ENCODE measurements at regions not wholly inside any gene's neighbourhood (a gene's known extent, or its start where the extent isn't known, plus 50 kb on each side); places are given as distances from the start of the nearest gene placed in this dataset.

DNA sequence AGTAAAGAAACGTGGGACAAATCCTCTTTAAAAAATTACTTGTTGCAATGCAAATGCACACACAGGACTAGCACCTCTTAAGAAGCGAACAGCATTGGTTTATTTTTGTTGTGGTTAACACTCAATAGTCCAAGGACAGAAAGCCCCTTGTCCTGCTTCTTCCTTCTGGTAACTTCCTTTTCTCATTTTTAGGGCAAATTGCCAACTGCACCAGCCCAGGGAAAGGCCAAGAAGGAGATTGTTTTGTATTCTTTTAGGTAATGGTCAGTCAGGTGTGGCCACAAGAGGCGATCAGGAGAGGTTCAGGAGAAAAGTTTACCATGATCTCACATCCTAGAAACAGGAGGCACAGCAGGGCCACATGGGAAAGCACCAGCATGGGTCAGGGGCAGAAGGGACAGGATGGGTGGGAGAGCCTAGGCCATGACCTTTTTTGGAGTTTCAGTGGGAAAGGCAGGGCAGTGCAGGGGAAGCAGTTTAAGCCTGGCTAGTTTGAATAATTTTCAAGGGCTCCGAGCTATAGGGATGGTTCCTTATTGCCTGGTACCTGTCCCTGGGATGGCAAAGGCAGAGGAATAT lies 73.0 kb downstream of the CHRNA1 start:
- H3K4me1 ChIP-seq: no peaks in the 10 kb centered on the region
- intact Hi-C loops (cut with DNase I): loop anchor here (10.0 kb wide), 1 partner anchor 226 kb away; no protein-coding TSS in a partner anchor

GRCh38 chr2:174690026-174690425 lies 74.2 kb downstream of the CHRNA1 start:
- Histone ChIP-seq H3K36me3 (no peaks in the 10 kb centered on the region), H3K4me1 (no peaks in the 10 kb centered on the region), H3K4me3 (no peak overlapping the region), H3K27me3 (peaks cover 0 to 12% (median 0%) of the 10 kb centered on the region in 4 donors), H3K9me3 (no peaks in the 10 kb centered on the region), H3K27ac (no peak overlapping the region)
- no peak for DNase-seq
- TF ChIP-seq, protein P1, sequence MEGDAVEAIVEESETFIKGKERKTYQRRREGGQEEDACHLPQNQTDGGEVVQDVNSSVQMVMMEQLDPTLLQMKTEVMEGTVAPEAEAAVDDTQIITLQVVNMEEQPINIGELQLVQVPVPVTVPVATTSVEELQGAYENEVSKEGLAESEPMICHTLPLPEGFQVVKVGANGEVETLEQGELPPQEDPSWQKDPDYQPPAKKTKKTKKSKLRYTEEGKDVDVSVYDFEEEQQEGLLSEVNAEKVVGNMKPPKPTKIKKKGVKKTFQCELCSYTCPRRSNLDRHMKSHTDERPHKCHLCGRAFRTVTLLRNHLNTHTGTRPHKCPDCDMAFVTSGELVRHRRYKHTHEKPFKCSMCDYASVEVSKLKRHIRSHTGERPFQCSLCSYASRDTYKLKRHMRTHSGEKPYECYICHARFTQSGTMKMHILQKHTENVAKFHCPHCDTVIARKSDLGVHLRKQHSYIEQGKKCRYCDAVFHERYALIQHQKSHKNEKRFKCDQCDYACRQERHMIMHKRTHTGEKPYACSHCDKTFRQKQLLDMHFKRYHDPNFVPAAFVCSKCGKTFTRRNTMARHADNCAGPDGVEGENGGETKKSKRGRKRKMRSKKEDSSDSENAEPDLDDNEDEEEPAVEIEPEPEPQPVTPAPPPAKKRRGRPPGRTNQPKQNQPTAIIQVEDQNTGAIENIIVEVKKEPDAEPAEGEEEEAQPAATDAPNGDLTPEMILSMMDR (IDR thresholded peaks at IDR 0.05): no peak
- TF ChIP-seq POLR2A (IDR thresholded peaks at IDR 0.05): no peak
- intact Hi-C loops (cut with DNase I): loop anchor here (10.0 kb wide), 1 partner anchor 225 kb away; no protein-coding TSS in a partner anchor
- WGBS, 2 donors: 90 to 92% methylated on average over 2 to 3 of the region's 3 CpGs

More for the DNA sequence above, 73.0 kb downstream of the CHRNA1 start:
- WGBS, 2 donors: 61 to 79% methylated on average over 3 to 4 of the region's 4 CpGs
- H3K36me3 ChIP-seq: no peaks in the 10 kb centered on the region
- H3K27me3 ChIP-seq: peaks cover 0 to 12% (median 0%) of the 10 kb centered on the region in 4 donors
- no peak for DNase-seq
- H3K4me3 ChIP-seq: no peak overlapping the region
- no peaks in the 10 kb centered on the region for H3K9me3 ChIP-seq
- no peak overlapping the region for H3K27ac ChIP-seq
- TF ChIP-seq, protein P1 (IDR thresholded peaks at IDR 0.05): no peak
- no peak for TF ChIP-seq POLR2A (IDR thresholded peaks at IDR 0.05)

DNA sequence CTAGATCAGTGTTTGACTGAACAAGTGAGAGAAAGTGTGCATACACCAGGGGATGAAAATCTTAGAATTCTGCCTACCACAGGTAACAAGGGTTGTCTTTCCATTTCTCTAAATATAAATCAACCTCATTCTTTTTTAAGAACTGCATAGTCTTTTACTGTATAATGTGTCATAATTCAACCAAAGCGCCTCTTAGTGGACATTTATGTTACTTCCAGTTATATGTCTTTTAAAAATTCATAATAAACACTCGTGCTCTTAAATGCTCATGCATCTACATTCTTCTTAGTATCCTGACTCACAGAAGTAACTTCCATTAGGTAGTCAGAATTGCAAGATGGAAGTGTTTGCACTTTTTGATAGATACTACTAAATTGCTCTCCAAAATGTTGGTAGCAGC lies 76.2 kb downstream of the CHRNA1 start:
- H3K9me3 ChIP-seq: no peaks in the 10 kb centered on the region
- no peak overlapping the region for H3K27ac ChIP-seq
- intact Hi-C loops (cut with DNase I): loop anchor here (10.0 kb wide), 1 partner anchor 83 kb away; no protein-coding TSS in a partner anchor
- H3K4me1 ChIP-seq: peaks cover 0 to 6% (median 5%) of the 10 kb centered on the region in 3 donors
- no peaks in the 10 kb centered on the region for H3K36me3 ChIP-seq
- no peak overlapping the region for H3K4me3 ChIP-seq
- 23 to 34% methylated on average over 2 of the region's 2 CpGs for WGBS, 2 donors
- DNase-seq: no peak
- peaks cover 0 to 8% (median 0%) of the 10 kb centered on the region in 4 donors for H3K27me3 ChIP-seq
- TF ChIP-seq, protein P1 (IDR thresholded peaks at IDR 0.05): peak in 5 of 6 experiments; percentile 27 to 50 (median 39)
- no peak for TF ChIP-seq POLR2A (IDR thresholded peaks at IDR 0.05)

DNA sequence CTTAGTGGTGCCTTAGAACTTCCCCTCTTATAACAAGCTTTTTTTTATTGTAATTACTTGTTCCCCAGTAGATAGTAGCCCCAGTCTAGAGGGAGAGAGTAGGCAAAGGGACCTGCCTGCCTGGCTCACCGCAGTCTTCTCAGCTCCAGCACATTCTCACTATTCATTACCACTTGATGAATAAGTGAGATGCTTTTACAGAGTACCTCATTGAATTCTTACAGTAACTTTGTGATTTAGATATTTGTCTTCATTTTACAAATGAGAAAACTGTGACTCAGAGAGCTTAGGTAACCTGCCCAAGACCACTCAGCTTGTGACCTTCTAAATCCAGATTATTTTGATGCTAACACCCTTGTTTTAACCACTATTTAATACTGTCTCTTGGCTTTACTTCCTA lies 77.8 kb downstream of the CHRNA1 start:
- DNase-seq: no peak
- peaks cover 0 to 21% (median 0%) of the 10 kb centered on the region in 4 donors for H3K27me3 ChIP-seq
- no peaks in the 10 kb centered on the region for H3K9me3 ChIP-seq
- H3K36me3 ChIP-seq: no peaks in the 10 kb centered on the region
- WGBS, 2 donors: 77 to 82% methylated on average over 1 of the region's 1 CpG
- H3K4me3 ChIP-seq: no peak overlapping the region
- H3K4me1 ChIP-seq: peaks cover 2 to 21% (median 12%) of the 10 kb centered on the region in 3 donors
- no peak overlapping the region for H3K27ac ChIP-seq
- TF ChIP-seq POLR2A (IDR thresholded peaks at IDR 0.05): no peak
- TF ChIP-seq, protein P1 (IDR thresholded peaks at IDR 0.05): no peak
- intact Hi-C loops (cut with DNase I): loop anchor here (10.0 kb wide), 1 partner anchor 82 kb away; no protein-coding TSS in a partner anchor

GRCh38 chr2:174683392-174683759 lies 80.9 kb downstream of the CHRNA1 start:
- DNase-seq: no peak
- Histone ChIP-seq H3K4me3 (peak overlapping the region; percentile 60 to 96 (median 81)), H3K9me3 (no peaks in the 10 kb centered on the region), H3K27ac (peak overlapping the region; percentile 70 to 92 (median 84)), H3K27me3 (peaks cover 0 to 25% (median 0%) of the 10 kb centered on the region in 4 donors), H3K36me3 (no peaks in the 10 kb centered on the region), H3K4me1 (peaks cover 7 to 38% (median 17%) of the 10 kb centered on the region in 3 donors)
- TF ChIP-seq, protein P1 (IDR thresholded peaks at IDR 0.05): no peak
- no peak for TF ChIP-seq POLR2A (IDR thresholded peaks at IDR 0.05)
- intact Hi-C loops (cut with DNase I): loop anchor here (10.0 kb wide), 1 partner anchor 79 kb away; no protein-coding TSS in a partner anchor
- WGBS, 2 donors: 0 to 5% methylated on average over 7 of the region's 10 CpGs

Measured in esophagus squamous epithelium (tissue), 5 donors.